CD14-positive monocyte (primary cell): ENCODE measurements at regions not wholly inside any gene's neighbourhood (a gene's known extent, or its start where the extent isn't known, plus 50 kb on each side); places are given as distances from the start of the nearest gene placed in this dataset.

Source experiments
- DNase-seq, 3 donors: peaks; one replicate each; pipeline ENCODE4 v3.0.0-alpha.2; 2011 to 2022
- H2AFZ ChIP-seq: 2 replicates; pipeline ENCODE4 v1.6.0; 2012; ENCODE audit warnings: mild to moderate bottlenecking, low read depth, low read length, inconsistent platforms; ENCODE audit not compliant: insufficient read depth, poor library complexity, severe bottlenecking
- H3K27ac ChIP-seq, 2 donors: 1 replicate in 1 of 2; 2 replicates in 1 of 2; pipeline ENCODE4 v1.5.1; 2012 to 2013; ENCODE audit warnings: low read length in 2 of 2, control low read depth in 1 of 2, inconsistent platforms in 1 of 2, low read depth in 1 of 2, mild to moderate bottlenecking in 1 of 2
- H3K27me3 ChIP-seq, 2 donors: one replicate each; pipeline versions ENCODE4 v1.6.0 to v1.6.1; 2011 to 2013; ENCODE audit warnings: low read length in 2 of 2; ENCODE audit not compliant: control insufficient read depth in 2 of 2, insufficient read depth in 2 of 2
- H3K36me3 ChIP-seq, 2 donors: replicated peaks in 1 of 2; 1 replicate in 1 of 2; 2 replicates in 1 of 2; pipeline versions ENCODE4 v1.5.1 to v1.6.1; 2012 to 2013; ENCODE audit warnings: low read length in 2 of 2, control low read depth in 1 of 2, inconsistent platforms in 1 of 2, mild to moderate bottlenecking in 1 of 2; ENCODE audit not compliant: insufficient read depth in 2 of 2, control insufficient read depth in 1 of 2
- H3K4me1 ChIP-seq, 2 donors: 1 replicate in 1 of 2; 2 replicates in 1 of 2; pipeline versions ENCODE4 v1.5.1 to v1.6.1; 2012 to 2013; ENCODE audit warnings: low read length in 2 of 2, control low read depth in 1 of 2, inconsistent platforms in 1 of 2, mild to moderate bottlenecking in 1 of 2, moderate library complexity in 1 of 2; ENCODE audit not compliant: insufficient read depth in 2 of 2, control insufficient read depth in 1 of 2
- H3K4me2 ChIP-seq: replicated peaks from 2 replicates; pipeline ENCODE3; 2012; ENCODE audit warnings: low read length, moderate library complexity, mild to moderate bottlenecking; ENCODE audit not compliant: poor library complexity, severe bottlenecking; ENCODE audit errors: extremely low read depth
- H3K4me3 ChIP-seq, 3 experiments: fragments of 200-600 bp in 1 of 3; sonication (generic) in 1 of 3; replicated peaks in 1 of 3; 1 replicate in 2 of 3; 2 replicates in 1 of 3; pipeline ENCODE4 v1.5.1; 2011 to 2013; ENCODE audit warnings: low read length in 3 of 3, mild to moderate bottlenecking in 3 of 3, control low read depth in 2 of 3, low read depth in 2 of 3, inconsistent platforms in 1 of 3, moderate library complexity in 1 of 3
- H3K79me2 ChIP-seq: 2 replicates; pipeline ENCODE4 v1.6.0; 2012; ENCODE audit warnings: mild to moderate bottlenecking, control low read depth, inconsistent platforms, low read length, moderate library complexity; ENCODE audit not compliant: insufficient read depth
- H3K9ac ChIP-seq: 2 replicates; pipeline ENCODE4 v1.6.0; 2017; ENCODE audit warnings: low read length, mild to moderate bottlenecking; ENCODE audit not compliant: insufficient read depth, poor library complexity, severe bottlenecking
- H3K9me3 ChIP-seq, 2 donors: replicated peaks in 1 of 2; 1 replicate in 1 of 2; 2 replicates in 1 of 2; pipeline versions ENCODE4 v1.5.1 to v1.6.1; 2012 to 2013; ENCODE audit warnings: low read length in 2 of 2, control low read depth in 1 of 2; ENCODE audit not compliant: control insufficient read depth in 1 of 2, insufficient read depth in 1 of 2
- H4K20me1 ChIP-seq: 2 replicates; pipeline ENCODE4 v1.6.0; 2012; ENCODE audit warnings: mild to moderate bottlenecking, low read length, control low read depth, moderate library complexity; ENCODE audit not compliant: insufficient read depth
- H3K27ac Mint-ChIP-seq, 7 donors: one replicate each; pipeline ENCODE4 v1.8.0; 2020; ENCODE audit warnings: mild to moderate bottlenecking in 7 of 7, mixed read lengths in 7 of 7, moderate library complexity in 6 of 7, inconsistent platforms in 2 of 7
- H3K27me3 Mint-ChIP-seq, 3 donors: one replicate each; pipeline ENCODE4 v1.8.0; 2021 to 2022; ENCODE audit warnings: low read depth in 3 of 3, mild to moderate bottlenecking in 3 of 3, mixed read lengths in 3 of 3, moderate library complexity in 3 of 3, inconsistent platforms in 1 of 3
- H3K36me3 Mint-ChIP-seq, 2 donors: one replicate each; pipeline ENCODE4 v1.8.0; 2020; ENCODE audit warnings: mixed read lengths in 2 of 2, inconsistent platforms in 1 of 2, mild to moderate bottlenecking in 1 of 2
- H3K4me1 Mint-ChIP-seq: one replicate; pipeline ENCODE4 v1.8.0; 2020; ENCODE audit warnings: mild to moderate bottlenecking, mixed read lengths
- H3K4me3 Mint-ChIP-seq, 2 donors: one replicate each; pipeline ENCODE4 v1.8.0; 2020; ENCODE audit warnings: mild to moderate bottlenecking in 2 of 2, mixed read lengths in 2 of 2, moderate library complexity in 1 of 2
- H3K9me3 Mint-ChIP-seq, 7 donors: one replicate each; pipeline ENCODE4 v1.8.0; 2020 to 2022; ENCODE audit warnings: mixed read lengths in 7 of 7, mild to moderate bottlenecking in 6 of 7, moderate library complexity in 6 of 7, inconsistent platforms in 2 of 7
- WGBS: methylation state at CpG from one replicate; pipeline ENCODE4 v1.1.5; 2013; ENCODE audit warnings: missing lambda C conversion rate; ENCODE audit not compliant: insufficient coverage; 5-methylcytosine and 5-hydroxymethylcytosine counted together
- intact Hi-C, 2 donors: fragments of 100-400 bp; cut with micrococcal nuclease; formaldehyde crosslinking; loops; one replicate each; pipeline versions ENCODE4 v1.15.0 to v1.15.1; 2023
- TF ChIP-seq, protein P1 (sequence below): fragments of 200-600 bp; IDR thresholded peaks from one replicate; pipeline ENCODE4 v1.8.0; 2022; ENCODE audit warnings: antibody characterized with exemption, mild to moderate bottlenecking

DNA sequence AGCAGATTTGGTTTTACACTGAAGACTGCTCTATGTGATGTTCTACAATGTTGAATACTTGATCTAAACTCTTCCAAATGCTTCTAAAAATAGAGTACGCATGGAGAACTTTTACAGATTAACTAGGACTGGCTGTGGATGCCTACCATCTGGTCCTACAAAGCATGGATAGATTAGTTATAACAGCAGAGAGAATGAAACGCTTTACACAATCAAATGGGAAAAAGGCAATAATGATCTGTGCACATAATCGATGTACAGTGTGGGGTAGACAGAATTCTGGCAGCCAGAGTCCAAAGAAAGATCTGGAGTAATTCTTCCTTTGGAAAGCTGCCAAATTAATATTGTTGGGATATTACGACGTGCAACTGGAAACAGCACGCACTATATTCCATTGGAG, 1885.5 kb upstream of the PRR20A start:
- Histone ChIP-seq H3K79me2 (no peaks in the 10 kb centered on the region), H3K36me3 (no peaks in the 10 kb centered on the region), H4K20me1 (no peaks in the 10 kb centered on the region), H3K27me3 (no peaks in the 10 kb centered on the region), H3K4me1 (no peaks in the 10 kb centered on the region), H3K4me2 (no peak overlapping the region), H3K27ac (no peak overlapping the region), H3K9me3 (no peaks in the 10 kb centered on the region), H2AFZ (no peak overlapping the region), H3K9ac (no peak overlapping the region), H3K4me3 (no peak overlapping the region)
- Mint-ChIP-seq H3K27me3 (no peaks in the 10 kb centered on the region), H3K4me1 (no peaks in the 10 kb centered on the region), H3K36me3 (no peaks in the 10 kb centered on the region), H3K27ac (no peak overlapping the region), H3K9me3 (peaks cover 0 to 6% (median 2%) of the 10 kb centered on the region in 7 donors), H3K4me3 (no peak overlapping the region)
- intact Hi-C loops = no loop called here
- DNase-seq = no peak
- WGBS = 100% methylated on average over 2 of the region's 6 CpGs
- TF ChIP-seq, protein P1, sequence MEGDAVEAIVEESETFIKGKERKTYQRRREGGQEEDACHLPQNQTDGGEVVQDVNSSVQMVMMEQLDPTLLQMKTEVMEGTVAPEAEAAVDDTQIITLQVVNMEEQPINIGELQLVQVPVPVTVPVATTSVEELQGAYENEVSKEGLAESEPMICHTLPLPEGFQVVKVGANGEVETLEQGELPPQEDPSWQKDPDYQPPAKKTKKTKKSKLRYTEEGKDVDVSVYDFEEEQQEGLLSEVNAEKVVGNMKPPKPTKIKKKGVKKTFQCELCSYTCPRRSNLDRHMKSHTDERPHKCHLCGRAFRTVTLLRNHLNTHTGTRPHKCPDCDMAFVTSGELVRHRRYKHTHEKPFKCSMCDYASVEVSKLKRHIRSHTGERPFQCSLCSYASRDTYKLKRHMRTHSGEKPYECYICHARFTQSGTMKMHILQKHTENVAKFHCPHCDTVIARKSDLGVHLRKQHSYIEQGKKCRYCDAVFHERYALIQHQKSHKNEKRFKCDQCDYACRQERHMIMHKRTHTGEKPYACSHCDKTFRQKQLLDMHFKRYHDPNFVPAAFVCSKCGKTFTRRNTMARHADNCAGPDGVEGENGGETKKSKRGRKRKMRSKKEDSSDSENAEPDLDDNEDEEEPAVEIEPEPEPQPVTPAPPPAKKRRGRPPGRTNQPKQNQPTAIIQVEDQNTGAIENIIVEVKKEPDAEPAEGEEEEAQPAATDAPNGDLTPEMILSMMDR = no peak

DNA sequence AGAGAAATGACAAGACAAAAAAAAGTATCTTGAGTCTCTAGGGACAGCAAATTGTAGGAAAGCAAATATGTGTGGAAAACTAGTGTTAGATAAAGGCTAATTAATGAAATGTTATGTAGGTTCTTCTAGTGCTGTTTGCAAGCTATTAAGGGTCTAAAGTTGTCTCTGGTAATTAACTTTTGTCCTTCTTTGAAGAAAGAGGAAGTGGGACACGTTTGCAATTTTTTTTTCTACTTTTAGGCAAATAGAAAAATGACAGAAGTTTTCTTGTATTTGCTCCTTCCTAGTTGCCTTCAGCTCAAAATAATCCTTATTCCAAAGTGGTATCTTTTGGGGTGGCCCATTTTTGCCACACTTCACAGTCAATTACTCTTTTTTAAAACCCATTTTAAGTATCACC, 1877.7 kb upstream of the PRR20A start:
- peaks cover 0 to 1% (median 0%) of the 10 kb centered on the region in 7 donors for H3K9me3 Mint-ChIP-seq

More for the DNA sequence above, 1877.7 kb upstream of the PRR20A start:
- Histone ChIP-seq H3K36me3 (no peaks in the 10 kb centered on the region), H2AFZ (no peak overlapping the region), H3K9ac (no peak overlapping the region), H3K79me2 (no peaks in the 10 kb centered on the region), H4K20me1 (no peaks in the 10 kb centered on the region), H3K27ac (no peak overlapping the region), H3K4me1 (no peaks in the 10 kb centered on the region), H3K27me3 (no peaks in the 10 kb centered on the region), H3K9me3 (no peaks in the 10 kb centered on the region), H3K4me2 (no peak overlapping the region), H3K4me3 (no peak overlapping the region)
- no peaks in the 10 kb centered on the region for H3K27me3 Mint-ChIP-seq
- no peak overlapping the region for H3K4me3 Mint-ChIP-seq
- H3K36me3 Mint-ChIP-seq = no peaks in the 10 kb centered on the region
- no peak overlapping the region for H3K27ac Mint-ChIP-seq
- intact Hi-C loops = no loop called here
- no CpG with 5 or more reads among the region's 1 CpG for WGBS
- TF ChIP-seq, protein P1 = no peak
- H3K4me1 Mint-ChIP-seq = no peaks in the 10 kb centered on the region
- no peak for DNase-seq
